Neural cell (in vitro differentiated cells): ENCODE measurements at regions not wholly inside any gene's neighbourhood (a gene's known extent, or its start where the extent isn't known, plus 50 kb on each side); places are given as distances from the start of the nearest gene placed in this dataset.

Experiments used
- EP300 ChIP-seq: fragments of 450-650 bp; conservative IDR thresholded peaks from 2 replicates; pipeline ENCODE4 v1.6.1; 2014; ENCODE audit warnings: antibody characterized with exemption, mild to moderate bottlenecking, moderate library complexity; ENCODE audit not compliant: poor library complexity, severe bottlenecking
- EZH2 ChIP-seq: fragments of 200-600, 300-800 bp; shearing (Covaris generic), sonication (generic); IDR thresholded peaks from 2 replicates; pipeline ENCODE4 v1.6.1; 2014; ENCODE audit warnings: antibody characterized with exemption, low read length, borderline replicate concordance, mild to moderate bottlenecking; ENCODE audit not compliant: insufficient read depth, poor library complexity, severe bottlenecking
- TF ChIP-seq, protein P1 (sequence below): fragments of 450-650 bp; IDR thresholded peaks from 2 replicates; pipeline ENCODE4 v1.5.1; 2014; ENCODE audit warnings: antibody characterized with exemption, mild to moderate bottlenecking, moderate library complexity; ENCODE audit not compliant: poor library complexity, severe bottlenecking

GRCh38 chr11:109845437-109845836, 247.8 kb upstream of the ZC3H12C start:
- no peak for TF ChIP-seq EZH2
- TF ChIP-seq EP300, result no peak
- TF ChIP-seq, protein P1, sequence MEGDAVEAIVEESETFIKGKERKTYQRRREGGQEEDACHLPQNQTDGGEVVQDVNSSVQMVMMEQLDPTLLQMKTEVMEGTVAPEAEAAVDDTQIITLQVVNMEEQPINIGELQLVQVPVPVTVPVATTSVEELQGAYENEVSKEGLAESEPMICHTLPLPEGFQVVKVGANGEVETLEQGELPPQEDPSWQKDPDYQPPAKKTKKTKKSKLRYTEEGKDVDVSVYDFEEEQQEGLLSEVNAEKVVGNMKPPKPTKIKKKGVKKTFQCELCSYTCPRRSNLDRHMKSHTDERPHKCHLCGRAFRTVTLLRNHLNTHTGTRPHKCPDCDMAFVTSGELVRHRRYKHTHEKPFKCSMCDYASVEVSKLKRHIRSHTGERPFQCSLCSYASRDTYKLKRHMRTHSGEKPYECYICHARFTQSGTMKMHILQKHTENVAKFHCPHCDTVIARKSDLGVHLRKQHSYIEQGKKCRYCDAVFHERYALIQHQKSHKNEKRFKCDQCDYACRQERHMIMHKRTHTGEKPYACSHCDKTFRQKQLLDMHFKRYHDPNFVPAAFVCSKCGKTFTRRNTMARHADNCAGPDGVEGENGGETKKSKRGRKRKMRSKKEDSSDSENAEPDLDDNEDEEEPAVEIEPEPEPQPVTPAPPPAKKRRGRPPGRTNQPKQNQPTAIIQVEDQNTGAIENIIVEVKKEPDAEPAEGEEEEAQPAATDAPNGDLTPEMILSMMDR, result no peak
